Endothelial cell of umbilical vein (primary cell): ENCODE measurements at regions not wholly inside any gene's neighbourhood (a gene's known extent, or its start where the extent isn't known, plus 50 kb on each side); places are given as distances from the start of the nearest gene placed in this dataset.

Source experiments
- CTCF ChIP-seq, 2 donors: IDR thresholded peaks; 1 replicate in 1 of 2; 2 replicates in 1 of 2; pipeline ENCODE4 v1.5.1; 2011; ENCODE audit warnings: low read length in 2 of 2, mild to moderate bottlenecking in 2 of 2, moderate library complexity in 2 of 2, control low read depth in 1 of 2, inconsistent platforms in 1 of 2, low read depth in 1 of 2; ENCODE audit not compliant: insufficient read depth in 1 of 2; ENCODE audit errors: extremely low read depth in 1 of 2
- EZH2 ChIP-seq: IDR thresholded peaks from 2 replicates; pipeline ENCODE4 v1.6.1; 2012; ENCODE audit warnings: borderline replicate concordance, low read depth, mild to moderate bottlenecking, moderate library complexity, low read length, inconsistent platforms; ENCODE audit not compliant: severe bottlenecking
- POLR2A ChIP-seq: IDR thresholded peaks from 2 replicates; pipeline ENCODE4 v1.6.1; 2012; ENCODE audit warnings: low read depth, mild to moderate bottlenecking, control low read depth, low read length

DNA sequence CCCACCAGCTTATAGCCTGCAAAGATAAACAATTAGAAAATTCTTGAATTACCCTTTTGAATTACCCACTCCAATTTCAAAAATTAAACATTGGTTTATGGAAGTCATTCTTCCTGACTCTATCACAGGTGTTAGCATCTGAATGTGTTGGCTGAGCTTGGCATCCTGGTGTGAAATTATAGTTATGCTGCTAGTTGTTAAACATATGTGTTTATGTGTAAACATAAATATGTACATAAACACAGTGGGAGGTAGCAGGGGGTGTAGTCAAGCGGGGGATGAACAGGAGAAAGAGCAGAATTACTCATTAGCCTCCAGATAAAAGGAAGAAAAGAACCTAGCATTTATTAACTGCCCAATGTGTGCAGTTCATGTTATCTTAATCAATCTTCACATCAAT, 530.2 kb downstream of the MCTP2 start:
- TF ChIP-seq POLR2A (no peak), EZH2 (no peak), CTCF (IDR thresholded peaks at IDR 0.05; ENCODE audit: extremely low read depth in 1 of 2, insufficient read depth in 1 of 2, low read depth in 1 of 2, low read length in 2 of 2) (no peak)
